ENCODE measurements at regions not wholly inside any gene's neighbourhood (a gene's known extent, or its start where the extent isn't known, plus 50 kb on each side); places are given as distances from the start of the nearest gene placed in this dataset.

GRCh38 chr22:49606562-49607290, 220.9 kb downstream of the BRD1 start:
- no peak overlapping the region for H2AFZ ChIP-seq
- in situ Hi-C loops (cut with MboI): no loop called here
- no peak overlapping the region for H3K27ac ChIP-seq
- DNase-seq: no peak
- no peaks in the 10 kb centered on the region for H3K4me1 ChIP-seq (ENCODE audit: insufficient read depth)
- no peaks in the 10 kb centered on the region for H3K9me2 ChIP-seq (ENCODE audit: insufficient read depth)
- H3F3A ChIP-seq (ENCODE audit: insufficient read depth): no peaks in the 10 kb centered on the region
- no peak for TF ChIP-seq EZH2phosphoT487 (IDR thresholded peaks at IDR 0.05; ENCODE audit: insufficient read depth, low read depth)
- TF ChIP-seq EZH2 (IDR thresholded peaks at IDR 0.05; ENCODE audit: insufficient read depth, poor library complexity, severe bottlenecking): no peak
- H4K20me1 ChIP-seq (ENCODE audit: insufficient read depth): no peaks in the 10 kb centered on the region
- WGBS, 2 experiments (ENCODE audit: low coverage in 1 of 2, low lambda C conversion rate in 2 of 2, missing lambda C conversion rate in 2 of 2): 42 to 45% methylated on average over 18 of the region's 18 CpGs
- H3K36me3 ChIP-seq (ENCODE audit: low read depth): no peaks in the 10 kb centered on the region
- no peaks in the 10 kb centered on the region for H3K27me3 ChIP-seq (replicated peaks; ENCODE audit: insufficient read depth)
- H3K4me3 ChIP-seq: no peak overlapping the region
- no peaks in the 10 kb centered on the region for H3K79me2 ChIP-seq (ENCODE audit: insufficient read depth)
- no peak overlapping the region for H3K4me2 ChIP-seq (ENCODE audit: unreplicated experiment)
- no peaks in the 10 kb centered on the region for H3K9me3 ChIP-seq (ENCODE audit: low read depth)
- no peak overlapping the region for H3K9ac ChIP-seq

GRCh38 chr22:49604732-49605302, 222.9 kb downstream of the BRD1 start:
- DNase-seq: no peak
- Histone ChIP-seq H3F3A (ENCODE audit: insufficient read depth) (no peaks in the 10 kb centered on the region), H3K9me3 (ENCODE audit: low read depth) (no peaks in the 10 kb centered on the region), H3K4me2 (ENCODE audit: unreplicated experiment) (no peak overlapping the region), H3K27me3 (replicated peaks; ENCODE audit: insufficient read depth) (no peaks in the 10 kb centered on the region), H3K4me1 (ENCODE audit: insufficient read depth) (no peaks in the 10 kb centered on the region), H3K9ac (no peak overlapping the region), H3K79me2 (ENCODE audit: insufficient read depth) (no peaks in the 10 kb centered on the region), H4K20me1 (ENCODE audit: insufficient read depth) (no peaks in the 10 kb centered on the region), H3K9me2 (ENCODE audit: insufficient read depth) (no peaks in the 10 kb centered on the region), H3K36me3 (ENCODE audit: low read depth) (no peaks in the 10 kb centered on the region), H3K4me3 (no peak overlapping the region), H2AFZ (no peak overlapping the region), H3K27ac (no peak overlapping the region)
- TF ChIP-seq EZH2 (IDR thresholded peaks at IDR 0.05; ENCODE audit: insufficient read depth, poor library complexity, severe bottlenecking) (no peak), EZH2phosphoT487 (IDR thresholded peaks at IDR 0.05; ENCODE audit: insufficient read depth, low read depth) (no peak)
- in situ Hi-C loops (cut with MboI): no loop called here
- WGBS, 2 experiments (ENCODE audit: low coverage in 1 of 2, low lambda C conversion rate in 2 of 2, missing lambda C conversion rate in 2 of 2): 28 to 35% methylated on average over 3 of the region's 3 CpGs

- in situ Hi-C loops (cut with MboI): no loop called here
Measured at GRCh38 chr22:49603016-49603415, 224.7 kb downstream of the BRD1 start.

DNA sequence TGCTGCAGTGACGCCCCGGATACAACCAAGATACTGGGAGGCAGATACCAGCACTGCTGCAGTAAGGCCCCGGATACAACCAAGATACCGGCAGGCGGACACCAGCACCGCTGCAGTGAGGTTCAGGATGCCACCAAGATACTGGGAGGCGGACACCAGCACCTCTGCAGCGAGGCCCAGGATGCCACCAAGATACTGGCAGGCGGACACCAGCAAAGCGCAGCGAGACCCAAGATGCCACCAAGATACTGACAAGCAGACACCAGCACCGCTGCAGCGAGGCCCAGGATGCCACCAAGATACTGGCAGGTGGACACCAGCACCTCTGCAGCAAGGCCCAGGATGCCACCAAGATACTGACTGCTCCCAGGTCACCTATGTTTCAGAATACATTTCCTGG, 225.2 kb downstream of the BRD1 start:
- H3K9me2 ChIP-seq (ENCODE audit: insufficient read depth): no peaks in the 10 kb centered on the region
- TF ChIP-seq EZH2phosphoT487 (IDR thresholded peaks at IDR 0.05; ENCODE audit: insufficient read depth, low read depth): no peak
- no peak for TF ChIP-seq EZH2 (IDR thresholded peaks at IDR 0.05; ENCODE audit: insufficient read depth, poor library complexity, severe bottlenecking)
- no peaks in the 10 kb centered on the region for H3K36me3 ChIP-seq (ENCODE audit: low read depth)
- no peaks in the 10 kb centered on the region for H3K79me2 ChIP-seq (ENCODE audit: insufficient read depth)
- no peaks in the 10 kb centered on the region for H3K27me3 ChIP-seq (replicated peaks; ENCODE audit: insufficient read depth)
- H3K27ac ChIP-seq: no peak overlapping the region
- no peaks in the 10 kb centered on the region for H3F3A ChIP-seq (ENCODE audit: insufficient read depth)
- H2AFZ ChIP-seq: no peak overlapping the region
- H3K4me1 ChIP-seq (ENCODE audit: insufficient read depth): no peaks in the 10 kb centered on the region
- no peak overlapping the region for H3K4me3 ChIP-seq
- H3K9ac ChIP-seq: no peak overlapping the region
- no peaks in the 10 kb centered on the region for H3K9me3 ChIP-seq (ENCODE audit: low read depth)
- in situ Hi-C loops (cut with MboI): no loop called here
- 59 to 75% methylated on average over 13 of the region's 13 CpGs for WGBS, 2 experiments (ENCODE audit: low coverage in 1 of 2, low lambda C conversion rate in 2 of 2, missing lambda C conversion rate in 2 of 2)
- H3K4me2 ChIP-seq (ENCODE audit: unreplicated experiment): no peak overlapping the region
- H4K20me1 ChIP-seq (ENCODE audit: insufficient read depth): no peaks in the 10 kb centered on the region
- DNase-seq: no peak

More at GRCh38 chr22:49603016-49603415, 224.7 kb downstream of the BRD1 start:
- TF ChIP-seq EZH2phosphoT487 (IDR thresholded peaks at IDR 0.05; ENCODE audit: insufficient read depth, low read depth) (no peak), EZH2 (IDR thresholded peaks at IDR 0.05; ENCODE audit: insufficient read depth, poor library complexity, severe bottlenecking) (no peak)
- no peaks in the 10 kb centered on the region for H3K9me2 ChIP-seq (ENCODE audit: insufficient read depth)
- no peaks in the 10 kb centered on the region for H3K36me3 ChIP-seq (ENCODE audit: low read depth)
- H2AFZ ChIP-seq: no peak overlapping the region
- no peaks in the 10 kb centered on the region for H3K27me3 ChIP-seq (replicated peaks; ENCODE audit: insufficient read depth)
- no peak overlapping the region for H3K4me3 ChIP-seq
- no peaks in the 10 kb centered on the region for H4K20me1 ChIP-seq (ENCODE audit: insufficient read depth)
- H3K9me3 ChIP-seq (ENCODE audit: low read depth): no peaks in the 10 kb centered on the region
- WGBS, 2 experiments (ENCODE audit: low coverage in 1 of 2, low lambda C conversion rate in 2 of 2, missing lambda C conversion rate in 2 of 2): 46 to 49% methylated on average over 9 to 10 of the region's 10 CpGs
- DNase-seq: no peak
- H3K4me1 ChIP-seq (ENCODE audit: insufficient read depth): no peaks in the 10 kb centered on the region
- no peaks in the 10 kb centered on the region for H3F3A ChIP-seq (ENCODE audit: insufficient read depth)
- H3K79me2 ChIP-seq (ENCODE audit: insufficient read depth): no peaks in the 10 kb centered on the region
- no peak overlapping the region for H3K27ac ChIP-seq
- no peak overlapping the region for H3K9ac ChIP-seq
- no peak overlapping the region for H3K4me2 ChIP-seq (ENCODE audit: unreplicated experiment)
